ENCODE measurements at regions not wholly inside any gene's neighbourhood (a gene's known extent, or its start where the extent isn't known, plus 50 kb on each side); places are given as distances from the start of the nearest gene placed in this dataset.

GRCh38 chr3:71876135-71877105, 91.5 kb upstream of the PROK2 start:
- no peak for DNase-seq
- Histone ChIP-seq H3K9ac (ENCODE audit: extremely low read depth, low read length, poor library complexity, severe bottlenecking) (no peak overlapping the region), H3K4me1 (ENCODE audit: control insufficient read depth, insufficient read depth, low read length) (peaks cover 14% of the 10 kb centered on the region), H3K27me3 (ENCODE audit: control insufficient read depth, insufficient read depth, low read length, poor library complexity, severe bottlenecking) (peaks cover 6% of the 10 kb centered on the region), H3K4me3 (ENCODE audit: low read length) (no peak overlapping the region), H3K36me3 (ENCODE audit: control insufficient read depth, insufficient read depth, low read length) (no peaks in the 10 kb centered on the region), H3K27ac (ENCODE audit: low read depth, low read length) (no peak overlapping the region), H3K9me3 (ENCODE audit: control insufficient read depth, low read length) (no peaks in the 10 kb centered on the region)
- H3K27me3 Mint-ChIP-seq (ENCODE audit: insufficient read depth), result peaks cover 25% of the 10 kb centered on the region
- 75 to 94% methylated on average over 2 to 8 of the region's 8 CpGs for WGBS, 2 experiments (ENCODE audit: insufficient coverage in 1 of 2, insufficient read length in 1 of 2)
- no peaks in the 10 kb centered on the region for H3K36me3 Mint-ChIP-seq (ENCODE audit: low read depth)
- no peak for TF ChIP-seq CTCF (conservative IDR thresholded peaks at IDR 0.05)
- H3K4me1 Mint-ChIP-seq, result peaks cover 38% of the 10 kb centered on the region
- H3K9me3 Mint-ChIP-seq, result no peaks in the 10 kb centered on the region
- H3K27ac Mint-ChIP-seq, result peak overlapping the region; percentile 89
- H3K4me3 Mint-ChIP-seq, result no peak overlapping the region

DNA sequence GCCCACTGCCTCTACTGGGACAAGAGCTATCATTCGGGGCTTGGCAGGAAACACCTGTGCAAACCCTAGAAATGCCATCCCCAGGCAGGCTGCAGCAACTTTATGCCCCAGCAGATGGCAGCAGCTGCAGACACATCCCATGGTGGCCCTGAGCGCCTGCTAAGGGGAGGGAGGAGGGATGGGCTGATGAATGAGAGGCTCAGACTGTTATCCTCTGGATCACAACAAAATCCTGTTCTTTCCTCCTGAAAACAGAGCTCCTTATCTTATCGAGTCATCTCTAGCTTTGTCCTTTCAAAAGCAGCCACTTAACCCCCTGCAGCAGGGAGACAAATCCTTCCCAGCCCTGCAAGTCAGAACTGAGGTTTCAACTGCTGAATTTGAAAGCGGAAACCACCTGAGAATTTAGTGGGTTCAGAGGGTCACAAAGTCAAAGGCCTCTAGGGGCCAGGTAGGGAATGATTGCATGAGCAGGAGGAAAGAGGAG, 90.6 kb upstream of the PROK2 start:
- peak; percentile 93 for TF ChIP-seq CTCF (conservative IDR thresholded peaks at IDR 0.05)
- H3K36me3 ChIP-seq (ENCODE audit: control insufficient read depth, insufficient read depth, low read length), result no peaks in the 10 kb centered on the region
- Mint-ChIP-seq H3K27me3 (ENCODE audit: insufficient read depth) (peaks cover 16% of the 10 kb centered on the region), H3K9me3 (no peaks in the 10 kb centered on the region), H3K4me1 (peaks cover 38% of the 10 kb centered on the region), H3K27ac (peak overlapping the region; percentile 89), H3K4me3 (no peak overlapping the region), H3K36me3 (ENCODE audit: low read depth) (no peaks in the 10 kb centered on the region)
- 19 to 31% methylated on average over 3 to 4 of the region's 4 CpGs for WGBS, 2 experiments (ENCODE audit: insufficient coverage in 1 of 2, insufficient read length in 1 of 2)
- peak; percentile 98 for DNase-seq
- H3K27ac ChIP-seq (ENCODE audit: low read depth, low read length), result no peak overlapping the region
- no peak overlapping the region for H3K9ac ChIP-seq (ENCODE audit: extremely low read depth, low read length, poor library complexity, severe bottlenecking)
- H3K4me1 ChIP-seq (ENCODE audit: control insufficient read depth, insufficient read depth, low read length), result peaks cover 14% of the 10 kb centered on the region
- H3K27me3 ChIP-seq (ENCODE audit: control insufficient read depth, insufficient read depth, low read length, poor library complexity, severe bottlenecking), result peaks cover 6% of the 10 kb centered on the region
- H3K9me3 ChIP-seq (ENCODE audit: control insufficient read depth, low read length), result no peaks in the 10 kb centered on the region
- H3K4me3 ChIP-seq (ENCODE audit: low read length), result no peak overlapping the region

- Histone ChIP-seq H3K4me1 (ENCODE audit: control insufficient read depth, insufficient read depth, low read length) (peaks cover 14% of the 10 kb centered on the region), H3K9me3 (ENCODE audit: control insufficient read depth, low read length) (no peaks in the 10 kb centered on the region), H3K27me3 (ENCODE audit: control insufficient read depth, insufficient read depth, low read length, poor library complexity, severe bottlenecking) (peaks cover 6% of the 10 kb centered on the region), H3K27ac (ENCODE audit: low read depth, low read length) (no peak overlapping the region), H3K36me3 (ENCODE audit: control insufficient read depth, insufficient read depth, low read length) (no peaks in the 10 kb centered on the region), H3K9ac (ENCODE audit: extremely low read depth, low read length, poor library complexity, severe bottlenecking) (no peak overlapping the region), H3K4me3 (ENCODE audit: low read length) (no peak overlapping the region)
- peaks cover 16% of the 10 kb centered on the region for H3K27me3 Mint-ChIP-seq (ENCODE audit: insufficient read depth)
- no peak for DNase-seq
- no peak overlapping the region for H3K27ac Mint-ChIP-seq
- no peak overlapping the region for H3K4me3 Mint-ChIP-seq
- WGBS, 2 experiments (ENCODE audit: insufficient coverage in 1 of 2, insufficient read length in 1 of 2), result 91 to 93% methylated on average over 2 to 4 of the region's 4 CpGs
- no peaks in the 10 kb centered on the region for H3K9me3 Mint-ChIP-seq
- peaks cover 38% of the 10 kb centered on the region for H3K4me1 Mint-ChIP-seq
- H3K36me3 Mint-ChIP-seq (ENCODE audit: low read depth), result no peaks in the 10 kb centered on the region
- no peak for TF ChIP-seq CTCF (conservative IDR thresholded peaks at IDR 0.05)
Measured at GRCh38 chr3:71874618-71875017, 89.7 kb upstream of the PROK2 start.
